Mesenteric fat pad (tissue), 1 donor: ENCODE measurements at regions not wholly inside any gene's neighbourhood (a gene's known extent, or its start where the extent isn't known, plus 50 kb on each side); places are given as distances from the start of the nearest gene placed in this dataset.
"Not testable (repeated sequence)": the region's sequence is repeated elsewhere in the genome, so short reads cannot be mapped to it uniquely, and the experiment has no call there.

Source experiments
- DNase-seq: peaks from one replicate; pipeline ENCODE4 v3.0.0-alpha.2; 2020; ENCODE audit warnings: low spot score
- donor health status: DM: yes; HTN: yes; CAD: no.

- no peak for DNase-seq
Measured at GRCh38 chr2:216776066-216776850, 80.9 kb upstream of the IGFBP5 start.

GRCh38 chr2:216775043-216775453 lies 79.7 kb upstream of the IGFBP5 start:
- DNase-seq = no peak

- no peak for DNase-seq
Measured at GRCh38 chr2:216774620-216775019, 79.3 kb upstream of the IGFBP5 start.

GRCh38 chr2:216774180-216774579 lies 78.8 kb upstream of the IGFBP5 start:
- no peak for DNase-seq

- no peak for DNase-seq
Measured at GRCh38 chr2:216773072-216773471, 77.7 kb upstream of the IGFBP5 start.

- no peak for DNase-seq
Measured at GRCh38 chr2:216770717-216771116, 75.4 kb upstream of the IGFBP5 start.

GRCh38 chr2:216770050-216770449 lies 74.7 kb upstream of the IGFBP5 start:
- DNase-seq = no peak

GRCh38 chr2:216769626-216770025 lies 74.3 kb upstream of the IGFBP5 start:
- no peak for DNase-seq

GRCh38 chr2:216768908-216769411 lies 73.6 kb upstream of the IGFBP5 start:
- no peak for DNase-seq

GRCh38 chr2:216765761-216766262 lies 70.5 kb upstream of the IGFBP5 start:
- DNase-seq = no peak

- no peak for DNase-seq
Measured at GRCh38 chr2:216763396-216763795, 68.0 kb upstream of the IGFBP5 start.

- no peak for DNase-seq
Measured at GRCh38 chr2:216761809-216762208, 66.5 kb upstream of the IGFBP5 start.

GRCh38 chr2:216761133-216761532 lies 65.8 kb upstream of the IGFBP5 start:
- DNase-seq = no peak

- DNase-seq = no peak
Measured at GRCh38 chr2:216758256-216759155, 63.2 kb upstream of the IGFBP5 start.

GRCh38 chr2:216757532-216757931 lies 62.2 kb upstream of the IGFBP5 start:
- DNase-seq = peak; percentile 22

- peak; percentile 82 for DNase-seq
Measured at GRCh38 chr2:216756435-216756834, 61.1 kb upstream of the IGFBP5 start.

GRCh38 chr2:216754812-216755211 lies 59.5 kb upstream of the IGFBP5 start:
- peak; percentile 57 for DNase-seq

GRCh38 chr2:216754336-216754735 lies 59.0 kb upstream of the IGFBP5 start:
- DNase-seq = no peak

GRCh38 chr2:216752855-216753505 lies 57.6 kb upstream of the IGFBP5 start:
- DNase-seq = peak; percentile 5

- not testable (repeated sequence) for DNase-seq
Measured at GRCh38 chr2:216750750-216751149, 55.4 kb upstream of the IGFBP5 start.

- peak; percentile 35 for DNase-seq
Measured at GRCh38 chr2:216746268-216746667, 50.9 kb upstream of the IGFBP5 start.
